Neutrophil (primary cell): ENCODE measurements at regions not wholly inside any gene's neighbourhood (a gene's known extent, or its start where the extent isn't known, plus 50 kb on each side); places are given as distances from the start of the nearest gene placed in this dataset.

Experiments
- H3K27ac ChIP-seq: fragments of 200-600 bp; sonication (generic); 2 replicates; pipeline ENCODE4 v1.5.1; 2016; ENCODE audit warnings: mild to moderate bottlenecking, moderate library complexity
- H3K27me3 ChIP-seq: fragments of 200-600 bp; sonication (generic); 2 replicates; pipeline ENCODE4 v1.6.0; 2016; ENCODE audit warnings: mild to moderate bottlenecking
- H3K36me3 ChIP-seq: fragments of 200-600 bp; sonication (generic); 2 replicates; pipeline ENCODE4 v1.5.1; 2017
- H3K4me1 ChIP-seq, 2 experiments: fragments of 200-600 bp in 1 of 2; sonication (generic) in 1 of 2; 1 replicate in 1 of 2; 2 replicates in 1 of 2; pipeline versions ENCODE4 v1.5.1 to v1.6.1; 2013 to 2016; ENCODE audit warnings: low read depth in 1 of 2, low read length in 1 of 2, mild to moderate bottlenecking in 1 of 2, moderate library complexity in 1 of 2; ENCODE audit not compliant: control insufficient read depth in 1 of 2, insufficient read depth in 1 of 2
- H3K4me3 ChIP-seq, 2 experiments: fragments of 200-600 bp in 1 of 2; sonication (generic) in 1 of 2; 1 replicate in 1 of 2; 2 replicates in 1 of 2; pipeline ENCODE4 v1.5.1; 2013 to 2016; ENCODE audit warnings: low read depth in 1 of 2, low read length in 1 of 2, mild to moderate bottlenecking in 1 of 2, moderate library complexity in 1 of 2
- H3K9me3 ChIP-seq: fragments of 200-600 bp; sonication (generic); 2 replicates; pipeline ENCODE4 v1.5.1; 2016
- TF ChIP-seq, protein P1 (sequence below): fragments of 200-600 bp; sonication (generic); IDR thresholded peaks from 2 replicates; pipeline ENCODE4 v1.5.1; 2016; ENCODE audit warnings: antibody characterized with exemption

DNA sequence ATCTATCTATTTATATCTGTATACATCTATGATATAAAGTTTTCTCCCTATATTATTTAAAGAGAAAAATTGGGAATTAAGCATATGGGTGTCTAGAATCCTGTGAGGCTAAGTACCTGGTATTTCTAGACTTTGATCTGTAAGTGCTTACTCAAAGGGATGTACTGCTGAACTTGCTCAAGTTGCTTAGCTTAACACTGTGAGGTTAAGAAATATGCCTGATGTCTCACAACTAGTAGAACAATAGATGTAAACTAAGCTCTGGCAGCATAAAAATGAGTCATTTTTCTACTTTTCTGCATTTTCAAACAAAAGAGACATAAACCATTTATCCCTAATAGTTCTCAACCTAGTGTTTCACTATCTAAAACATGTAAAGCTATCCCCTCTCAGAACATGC lies 744.4 kb upstream of the ANO3 start:
- Histone ChIP-seq H3K27me3 (no peaks in the 10 kb centered on the region), H3K4me3 (no peak overlapping the region), H3K4me1 (no peaks in the 10 kb centered on the region), H3K9me3 (no peaks in the 10 kb centered on the region), H3K27ac (no peak overlapping the region), H3K36me3 (no peaks in the 10 kb centered on the region)
- TF ChIP-seq, protein P1, sequence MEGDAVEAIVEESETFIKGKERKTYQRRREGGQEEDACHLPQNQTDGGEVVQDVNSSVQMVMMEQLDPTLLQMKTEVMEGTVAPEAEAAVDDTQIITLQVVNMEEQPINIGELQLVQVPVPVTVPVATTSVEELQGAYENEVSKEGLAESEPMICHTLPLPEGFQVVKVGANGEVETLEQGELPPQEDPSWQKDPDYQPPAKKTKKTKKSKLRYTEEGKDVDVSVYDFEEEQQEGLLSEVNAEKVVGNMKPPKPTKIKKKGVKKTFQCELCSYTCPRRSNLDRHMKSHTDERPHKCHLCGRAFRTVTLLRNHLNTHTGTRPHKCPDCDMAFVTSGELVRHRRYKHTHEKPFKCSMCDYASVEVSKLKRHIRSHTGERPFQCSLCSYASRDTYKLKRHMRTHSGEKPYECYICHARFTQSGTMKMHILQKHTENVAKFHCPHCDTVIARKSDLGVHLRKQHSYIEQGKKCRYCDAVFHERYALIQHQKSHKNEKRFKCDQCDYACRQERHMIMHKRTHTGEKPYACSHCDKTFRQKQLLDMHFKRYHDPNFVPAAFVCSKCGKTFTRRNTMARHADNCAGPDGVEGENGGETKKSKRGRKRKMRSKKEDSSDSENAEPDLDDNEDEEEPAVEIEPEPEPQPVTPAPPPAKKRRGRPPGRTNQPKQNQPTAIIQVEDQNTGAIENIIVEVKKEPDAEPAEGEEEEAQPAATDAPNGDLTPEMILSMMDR = no peak

DNA sequence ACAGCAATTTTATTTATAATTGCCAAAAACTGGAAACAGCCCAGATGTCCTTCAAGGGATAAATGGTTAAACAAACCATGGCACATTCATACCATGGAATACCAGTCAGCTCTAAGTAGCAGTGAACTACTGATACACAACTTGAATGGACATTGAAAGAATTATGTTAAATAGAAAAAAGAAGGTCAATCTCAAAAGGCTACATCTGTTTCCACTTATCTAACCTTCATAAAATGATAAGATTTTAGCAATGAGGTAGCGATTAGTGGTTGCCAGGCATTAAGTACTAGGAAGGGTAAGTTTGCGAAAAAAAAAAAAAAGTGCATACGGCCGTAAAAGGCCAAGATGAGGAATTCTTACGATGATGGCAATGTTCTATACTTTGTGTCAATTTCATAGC lies 738.7 kb upstream of the ANO3 start:
- Histone ChIP-seq H3K27ac (no peak overlapping the region), H3K4me3 (no peak overlapping the region), H3K27me3 (no peaks in the 10 kb centered on the region), H3K9me3 (no peaks in the 10 kb centered on the region), H3K4me1 (no peaks in the 10 kb centered on the region), H3K36me3 (no peaks in the 10 kb centered on the region)
- TF ChIP-seq, protein P1 = no peak

DNA sequence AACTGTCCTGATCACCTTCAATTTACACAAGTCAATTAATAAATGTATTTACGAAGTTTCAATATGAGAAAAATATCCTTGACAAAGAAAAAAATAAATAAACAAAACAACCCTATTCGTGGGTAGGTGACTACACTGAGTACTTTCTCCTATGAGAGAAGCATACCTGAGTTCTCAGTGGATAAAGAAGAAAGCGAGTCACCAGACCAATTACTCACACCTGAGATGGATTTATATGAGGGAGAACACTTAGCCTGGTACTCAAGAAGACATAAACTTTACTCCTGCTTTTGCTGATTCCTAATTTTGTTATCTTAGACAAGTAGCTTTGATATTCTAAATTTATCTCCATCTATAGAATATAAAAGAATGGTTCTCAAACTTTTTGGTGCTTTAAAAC lies 735.2 kb upstream of the ANO3 start:
- TF ChIP-seq, protein P1 = no peak
- Histone ChIP-seq H3K9me3 (no peaks in the 10 kb centered on the region), H3K27ac (no peak overlapping the region), H3K4me1 (no peaks in the 10 kb centered on the region), H3K27me3 (no peaks in the 10 kb centered on the region), H3K4me3 (no peak overlapping the region), H3K36me3 (no peaks in the 10 kb centered on the region)

DNA sequence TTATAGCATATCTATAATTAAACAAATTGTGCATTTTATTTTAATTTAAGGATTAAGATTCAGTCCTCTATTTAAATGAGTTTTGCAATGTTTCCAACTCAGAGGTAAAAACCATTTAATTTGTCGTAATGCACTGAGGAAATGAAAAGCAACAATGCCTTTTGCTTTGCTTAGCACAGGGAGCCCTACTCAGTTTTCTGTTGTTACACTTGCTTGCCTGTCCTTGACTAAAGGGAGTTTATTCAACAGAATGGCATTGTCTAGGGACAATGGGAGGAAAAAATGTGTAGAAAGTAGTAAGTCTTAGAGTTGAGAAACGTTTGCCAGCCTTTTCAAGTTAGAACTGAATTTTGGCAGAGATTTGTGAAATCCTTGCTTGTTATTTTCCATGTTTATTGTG lies 734.2 kb upstream of the ANO3 start:
- TF ChIP-seq, protein P1 = no peak
- Histone ChIP-seq H3K4me1 (no peaks in the 10 kb centered on the region), H3K27me3 (no peaks in the 10 kb centered on the region), H3K4me3 (no peak overlapping the region), H3K9me3 (no peaks in the 10 kb centered on the region), H3K27ac (no peak overlapping the region), H3K36me3 (no peaks in the 10 kb centered on the region)

DNA sequence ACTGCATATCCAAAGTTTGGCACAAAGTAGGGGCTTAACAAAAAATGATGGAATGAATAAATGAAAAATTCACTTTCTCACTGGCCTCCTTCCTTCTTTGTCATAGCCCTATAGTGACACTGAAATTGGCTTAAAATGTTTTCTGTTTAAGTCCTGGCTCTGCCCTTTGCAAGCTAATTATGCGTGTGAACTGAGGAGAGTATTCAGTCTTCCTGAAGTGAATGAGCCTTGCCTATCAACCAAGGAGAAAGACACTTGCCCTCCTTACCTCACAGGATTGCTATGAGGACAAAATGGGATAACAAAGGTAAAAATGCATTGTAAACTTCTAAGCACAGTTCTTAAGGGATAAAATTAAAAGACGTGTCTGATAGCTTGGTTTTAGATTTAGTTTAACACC lies 729.8 kb upstream of the ANO3 start:
- H3K4me3 ChIP-seq = no peak overlapping the region
- H3K4me1 ChIP-seq = no peaks in the 10 kb centered on the region
- H3K36me3 ChIP-seq = no peaks in the 10 kb centered on the region
- TF ChIP-seq, protein P1 = no peak
- no peaks in the 10 kb centered on the region for H3K27me3 ChIP-seq
- H3K27ac ChIP-seq = no peak overlapping the region
- no peaks in the 10 kb centered on the region for H3K9me3 ChIP-seq

DNA sequence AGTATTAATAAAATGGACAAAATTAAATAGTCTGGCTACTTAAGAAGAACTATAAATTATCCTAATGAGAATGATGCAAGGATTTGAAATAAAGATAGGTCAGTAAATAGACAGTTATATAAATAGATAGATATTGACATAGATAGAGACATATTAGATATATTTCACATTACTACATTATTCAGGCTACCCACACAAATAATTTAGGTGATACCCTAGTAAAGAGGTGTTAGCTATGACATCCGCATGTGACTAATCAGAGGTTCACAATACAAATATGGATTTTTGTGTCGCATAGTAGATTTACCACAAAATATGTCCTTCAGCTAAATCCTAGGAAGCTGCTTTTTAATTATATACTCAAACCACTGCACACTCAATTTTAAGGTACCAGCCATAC lies 729.0 kb upstream of the ANO3 start:
- no peaks in the 10 kb centered on the region for H3K36me3 ChIP-seq
- no peaks in the 10 kb centered on the region for H3K27me3 ChIP-seq
- H3K27ac ChIP-seq = no peak overlapping the region
- H3K4me3 ChIP-seq = no peak overlapping the region
- H3K9me3 ChIP-seq = no peaks in the 10 kb centered on the region
- TF ChIP-seq, protein P1 = no peak
- H3K4me1 ChIP-seq = no peaks in the 10 kb centered on the region
